ENCODE measurements at regions not wholly inside any gene's neighbourhood (a gene's known extent, or its start where the extent isn't known, plus 50 kb on each side); places are given as distances from the start of the nearest gene placed in this dataset.

GRCh38 chr21:8991968-8992621 lies 1529.3 kb upstream of the TPTE start:
- no peak overlapping the region for H4K91ac ChIP-seq (ENCODE audit: insufficient read depth, low read depth, low read length)
- dilution Hi-C loops (cut with HindIII; ENCODE audit: low sequenced_read_pairs, unreplicated experiment): no loop called here

More at GRCh38 chr21:8991968-8992621, 1529.3 kb upstream of the TPTE start:
- no peaks in the 10 kb centered on the region for H3K27me3 ChIP-seq (ENCODE audit: control insufficient read depth, insufficient read depth, low read length)
- in situ Hi-C loops (cut with MboI; ENCODE audit: low sequenced_read_pairs) (no loop called here), intact Hi-C loops (cut with micrococcal nuclease) (no loop called here)
- H3K36me3 ChIP-seq (ENCODE audit: control insufficient read depth, insufficient read depth, low read length): no peaks in the 10 kb centered on the region
- WGBS, 2 experiments (ENCODE audit: extremely low coverage in 2 of 2, insufficient read length in 1 of 2): 29% methylated on average over 3 of the region's 3 CpGs; no CpG with 5 or more reads in 1 of the 2 experiments
- H2BK20ac ChIP-seq (ENCODE audit: low read depth, low read length): no peak overlapping the region
- H3K14ac ChIP-seq (replicated peaks; ENCODE audit: low read depth, low read length): no peak overlapping the region
- no peak overlapping the region for H2BK15ac ChIP-seq (ENCODE audit: low read depth, low read length)
- no peaks in the 10 kb centered on the region for H4K20me1 ChIP-seq (ENCODE audit: insufficient read depth, low read length)
- H3K4ac ChIP-seq (ENCODE audit: low read depth, low read length): no peak overlapping the region
- no peak overlapping the region for H4K5ac ChIP-seq (ENCODE audit: low read depth, low read length)
- H3K23ac ChIP-seq (ENCODE audit: low read depth, low read length): no peak overlapping the region
- ChIA-PET CTCF (no interaction called here), POLR2A (ENCODE audit: unreplicated experiment) (no interaction called here)
- H3K79me1 ChIP-seq (ENCODE audit: low read depth in 1 of 2, low read length in 2 of 2): no peaks in the 10 kb centered on the region
- H3K18ac ChIP-seq (ENCODE audit: low read depth, low read length): no peak overlapping the region
- no peak overlapping the region for H3K9ac ChIP-seq (ENCODE audit: low read depth, low read length)
- H2AFZ ChIP-seq (replicated peaks; ENCODE audit: low read length, poor library complexity): no peak overlapping the region
- no peak overlapping the region for H3K4me3 ChIP-seq (ENCODE audit: insufficient read depth, low read depth, low read length)
- no peaks in the 10 kb centered on the region for H3K9me1 ChIP-seq (ENCODE audit: insufficient read depth, low read length)
- no peak overlapping the region for H3K27ac ChIP-seq (ENCODE audit: insufficient read depth, low read length)
- H3K9me3 ChIP-seq (ENCODE audit: control insufficient read depth, insufficient read depth, low read length): peaks cover 49% of the 10 kb centered on the region
- no peak for ATAC-seq (ENCODE audit: low read depth)
- H3K56ac ChIP-seq (ENCODE audit: extremely low read depth, insufficient read depth, low read length): no peak overlapping the region
- DNase-seq: no peak
- H3K4me1 ChIP-seq (ENCODE audit: control insufficient read depth, insufficient read depth, low read length): no peaks in the 10 kb centered on the region
- no peak overlapping the region for H2AK5ac ChIP-seq (ENCODE audit: low read depth, low read length)
- no peak overlapping the region for H3K4me2 ChIP-seq (ENCODE audit: low read depth, low read length)
- BruUV-seq (replicated peaks): no TSS peak
- H4K8ac ChIP-seq (ENCODE audit: low read depth in 2 of 2, low read length in 2 of 2): no peak overlapping the region
- H2AK9ac ChIP-seq (replicated peaks; ENCODE audit: low read depth, low read length, poor library complexity): no peak overlapping the region
- TF ChIP-seq CHD1 (IDR thresholded peaks at IDR 0.05; ENCODE audit: low read depth, low read length) (no peak), BHLHE40 (IDR thresholded peaks at IDR 0.05; ENCODE audit: low read depth, low read length) (no peak), USF2 (IDR thresholded peaks at IDR 0.05; ENCODE audit: low read depth, low read length) (no peak), RAD21 (IDR thresholded peaks at IDR 0.05; ENCODE audit: low read length) (no peak), RFX5 (IDR thresholded peaks at IDR 0.05; ENCODE audit: low read depth, low read length) (no peak), NFE2L2 (IDR thresholded peaks at IDR 0.05; ENCODE audit: low read depth, low read length) (no peak), MXI1 (IDR thresholded peaks at IDR 0.05; ENCODE audit: borderline replicate concordance, low read depth, low read length) (no peak), FOS (IDR thresholded peaks at IDR 0.05; ENCODE audit: low read depth, low read length) (no peak), POLR2A (IDR thresholded peaks at IDR 0.05; ENCODE audit: low read depth, low read length) (no peak), MAZ (IDR thresholded peaks at IDR 0.05; ENCODE audit: borderline replicate concordance, low read depth, low read length) (no peak), MAFK (IDR thresholded peaks at IDR 0.05; ENCODE audit: low read depth, low read length) (no peak), CEBPB (IDR thresholded peaks at IDR 0.05; ENCODE audit: low read depth, low read length) (no peak), RCOR1 (IDR thresholded peaks at IDR 0.05; ENCODE audit: insufficient replicate concordance, low read length) (no peak), SMC3 (IDR thresholded peaks at IDR 0.05; ENCODE audit: low read depth, low read length) (no peak)
- TF ChIP-seq, protein P1, sequence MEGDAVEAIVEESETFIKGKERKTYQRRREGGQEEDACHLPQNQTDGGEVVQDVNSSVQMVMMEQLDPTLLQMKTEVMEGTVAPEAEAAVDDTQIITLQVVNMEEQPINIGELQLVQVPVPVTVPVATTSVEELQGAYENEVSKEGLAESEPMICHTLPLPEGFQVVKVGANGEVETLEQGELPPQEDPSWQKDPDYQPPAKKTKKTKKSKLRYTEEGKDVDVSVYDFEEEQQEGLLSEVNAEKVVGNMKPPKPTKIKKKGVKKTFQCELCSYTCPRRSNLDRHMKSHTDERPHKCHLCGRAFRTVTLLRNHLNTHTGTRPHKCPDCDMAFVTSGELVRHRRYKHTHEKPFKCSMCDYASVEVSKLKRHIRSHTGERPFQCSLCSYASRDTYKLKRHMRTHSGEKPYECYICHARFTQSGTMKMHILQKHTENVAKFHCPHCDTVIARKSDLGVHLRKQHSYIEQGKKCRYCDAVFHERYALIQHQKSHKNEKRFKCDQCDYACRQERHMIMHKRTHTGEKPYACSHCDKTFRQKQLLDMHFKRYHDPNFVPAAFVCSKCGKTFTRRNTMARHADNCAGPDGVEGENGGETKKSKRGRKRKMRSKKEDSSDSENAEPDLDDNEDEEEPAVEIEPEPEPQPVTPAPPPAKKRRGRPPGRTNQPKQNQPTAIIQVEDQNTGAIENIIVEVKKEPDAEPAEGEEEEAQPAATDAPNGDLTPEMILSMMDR (conservative IDR thresholded peaks at IDR 0.05; ENCODE audit: low read depth, low read length): no peak
- TF ChIP-seq, protein P2, sequence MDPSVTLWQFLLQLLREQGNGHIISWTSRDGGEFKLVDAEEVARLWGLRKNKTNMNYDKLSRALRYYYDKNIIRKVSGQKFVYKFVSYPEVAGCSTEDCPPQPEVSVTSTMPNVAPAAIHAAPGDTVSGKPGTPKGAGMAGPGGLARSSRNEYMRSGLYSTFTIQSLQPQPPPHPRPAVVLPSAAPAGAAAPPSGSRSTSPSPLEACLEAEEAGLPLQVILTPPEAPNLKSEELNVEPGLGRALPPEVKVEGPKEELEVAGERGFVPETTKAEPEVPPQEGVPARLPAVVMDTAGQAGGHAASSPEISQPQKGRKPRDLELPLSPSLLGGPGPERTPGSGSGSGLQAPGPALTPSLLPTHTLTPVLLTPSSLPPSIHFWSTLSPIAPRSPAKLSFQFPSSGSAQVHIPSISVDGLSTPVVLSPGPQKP (IDR thresholded peaks at IDR 0.05; ENCODE audit: borderline replicate concordance, low read depth, low read length): no peak
- H2BK120ac ChIP-seq (ENCODE audit: low read depth, low read length): no peak overlapping the region
- H2BK5ac ChIP-seq (ENCODE audit: low read depth, low read length, poor library complexity, severe bottlenecking): no peak overlapping the region
